ENCODE measurements at regions not wholly inside any gene's neighbourhood (a gene's known extent, or its start where the extent isn't known, plus 50 kb on each side); places are given as distances from the start of the nearest gene placed in this dataset.
"Not testable (repeated sequence)": the region's sequence is repeated elsewhere in the genome, so short reads cannot be mapped to it uniquely, and the experiment has no call there.

DNA sequence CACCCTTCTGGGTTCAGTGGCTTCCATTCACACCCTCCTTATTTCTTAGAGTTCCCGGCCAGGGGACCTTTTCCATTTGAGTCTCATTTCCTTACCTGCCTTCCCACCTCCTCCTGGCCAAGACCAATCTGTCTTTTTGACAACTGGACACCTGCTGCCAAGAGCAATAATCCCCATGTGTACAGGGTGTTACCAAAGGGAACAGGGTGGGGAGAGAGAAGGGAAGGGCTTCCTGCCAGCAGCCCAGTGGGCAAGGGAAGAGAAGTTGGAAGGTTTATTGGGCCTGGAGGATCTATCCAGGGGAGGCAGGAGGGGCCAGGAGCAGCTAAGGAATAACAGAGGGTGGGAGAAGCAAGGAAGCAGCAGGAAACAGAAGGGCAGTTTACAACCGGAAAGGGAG lies 346.2 kb downstream of the C12orf75 start:
- Histone ChIP-seq H3K27me3 (no peaks in the 10 kb centered on the region), H4K20me1 (no peaks in the 10 kb centered on the region), H3K9ac (no peak overlapping the region), H3K27ac (no peak overlapping the region), H3K36me3 (no peaks in the 10 kb centered on the region), H3K4me1 (no peaks in the 10 kb centered on the region), H3K4me2 (no peak overlapping the region), H3K9me3 (no peaks in the 10 kb centered on the region), H3K4me3 (no peak overlapping the region)
- no peak for TF ChIP-seq Cebpa-rat (IDR thresholded peaks at IDR 0.05)

DNA sequence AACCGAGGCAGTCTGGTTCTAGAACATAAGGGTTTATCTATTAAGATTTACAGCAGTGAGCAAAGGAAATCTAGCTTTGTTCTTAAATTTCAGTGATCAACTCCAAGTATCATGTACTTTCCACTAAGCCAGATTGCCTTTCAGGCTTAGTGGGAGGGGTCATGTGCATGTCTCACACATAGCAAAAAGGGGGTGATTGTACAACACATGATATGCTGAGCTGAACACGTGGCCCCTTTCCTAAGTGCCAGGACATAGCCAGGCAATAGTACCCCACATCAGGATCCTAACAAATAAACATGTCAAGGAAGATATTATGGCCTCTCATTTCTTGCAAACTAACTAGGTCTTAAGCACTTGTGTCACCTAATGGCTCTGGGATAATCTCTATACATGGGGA lies 347.2 kb downstream of the C12orf75 start:
- no peak for TF ChIP-seq Cebpa-rat (IDR thresholded peaks at IDR 0.05)
- Histone ChIP-seq H3K9me3 (no peaks in the 10 kb centered on the region), H3K36me3 (no peaks in the 10 kb centered on the region), H3K27ac (no peak overlapping the region), H4K20me1 (no peaks in the 10 kb centered on the region), H3K27me3 (no peaks in the 10 kb centered on the region), H3K4me3 (no peak overlapping the region), H3K9ac (no peak overlapping the region), H3K4me2 (no peak overlapping the region), H3K4me1 (no peaks in the 10 kb centered on the region)

DNA sequence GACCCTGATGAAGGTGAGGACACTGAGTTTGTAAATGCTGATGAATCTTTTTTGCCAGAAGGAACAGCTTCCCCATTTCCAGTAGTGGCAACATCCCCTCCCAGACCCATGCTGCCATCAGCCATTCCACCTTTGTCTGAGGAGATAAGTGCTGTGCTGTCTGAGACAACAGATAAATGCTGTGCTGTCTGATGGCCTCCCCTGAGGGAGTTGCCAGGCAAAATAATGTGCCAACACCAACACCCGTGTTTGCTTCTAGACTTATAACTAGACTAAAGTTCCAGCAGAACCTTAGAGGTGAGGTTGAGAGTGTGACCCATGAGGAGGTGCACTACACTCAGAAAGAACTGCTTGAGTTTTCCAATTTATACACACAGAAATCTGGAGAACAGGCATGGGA lies 349.5 kb downstream of the C12orf75 start:
- no peak overlapping the region for H3K9ac ChIP-seq
- H3K27me3 ChIP-seq: no peaks in the 10 kb centered on the region
- H3K36me3 ChIP-seq: no peaks in the 10 kb centered on the region
- TF ChIP-seq Cebpa-rat (IDR thresholded peaks at IDR 0.05): no peak
- no peak overlapping the region for H3K4me3 ChIP-seq
- no peaks in the 10 kb centered on the region for H4K20me1 ChIP-seq
- no peak overlapping the region for H3K27ac ChIP-seq
- 0 out of 2 replicates have a peak, but pooled peaks cover 4% of the 10 kb centered on the region for H3K9me3 ChIP-seq
- H3K4me1 ChIP-seq: no peaks in the 10 kb centered on the region
- H3K4me2 ChIP-seq: no peak overlapping the region

DNA sequence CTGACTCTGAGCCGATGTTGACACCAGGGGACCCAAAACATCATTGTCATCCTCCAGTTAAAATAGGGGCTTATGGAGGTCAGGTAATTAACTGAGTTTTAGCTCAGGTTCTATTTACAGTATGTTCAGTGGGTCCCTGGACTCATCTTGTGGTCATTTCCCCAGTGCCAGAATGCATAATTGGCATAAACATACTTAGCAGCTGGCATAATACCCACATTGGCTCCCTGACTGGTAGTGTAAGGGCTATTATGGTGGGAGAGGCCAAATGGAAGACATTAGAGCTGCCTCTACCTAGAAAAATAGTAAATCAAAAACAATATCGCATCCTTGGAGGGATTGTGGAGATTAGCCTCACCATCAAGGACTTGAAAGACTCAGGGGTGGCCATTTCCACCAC lies 350.9 kb downstream of the C12orf75 start:
- 0 out of 2 replicates have a peak, but pooled peaks cover 4% of the 10 kb centered on the region for H3K9me3 ChIP-seq
- no peaks in the 10 kb centered on the region for H4K20me1 ChIP-seq
- H3K27ac ChIP-seq: no peak overlapping the region
- TF ChIP-seq Cebpa-rat (IDR thresholded peaks at IDR 0.05): no peak
- no peaks in the 10 kb centered on the region for H3K27me3 ChIP-seq
- no peak overlapping the region for H3K4me2 ChIP-seq
- H3K4me3 ChIP-seq: no peak overlapping the region
- H3K36me3 ChIP-seq: no peaks in the 10 kb centered on the region
- H3K9ac ChIP-seq: no peak overlapping the region
- H3K4me1 ChIP-seq: no peaks in the 10 kb centered on the region

DNA sequence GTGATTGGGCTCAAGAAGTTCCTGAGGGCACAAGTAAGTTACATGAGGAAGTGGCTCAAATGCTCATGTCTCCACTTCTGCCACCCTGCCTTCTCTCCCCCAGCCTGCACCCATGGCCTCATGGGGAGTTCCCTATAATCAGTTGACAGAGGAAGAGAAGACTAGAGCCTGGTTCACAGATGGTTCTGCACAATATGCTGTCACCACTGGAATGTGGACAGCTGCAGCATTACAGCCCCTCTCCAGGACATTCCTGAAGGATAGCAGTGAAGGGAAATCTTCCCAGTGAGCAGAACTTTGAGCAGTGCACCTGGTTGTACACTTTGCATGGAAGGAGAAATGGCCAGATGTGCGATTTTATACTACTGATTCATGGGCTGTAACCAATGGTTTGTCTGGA lies 352.3 kb downstream of the C12orf75 start:
- not testable (repeated sequence) for H3K9ac ChIP-seq, H3K4me1 ChIP-seq, H4K20me1 ChIP-seq, H3K36me3 ChIP-seq, H3K4me2 ChIP-seq, H3K27me3 ChIP-seq, H3K27ac ChIP-seq, H3K9me3 ChIP-seq, H3K4me3 ChIP-seq

DNA sequence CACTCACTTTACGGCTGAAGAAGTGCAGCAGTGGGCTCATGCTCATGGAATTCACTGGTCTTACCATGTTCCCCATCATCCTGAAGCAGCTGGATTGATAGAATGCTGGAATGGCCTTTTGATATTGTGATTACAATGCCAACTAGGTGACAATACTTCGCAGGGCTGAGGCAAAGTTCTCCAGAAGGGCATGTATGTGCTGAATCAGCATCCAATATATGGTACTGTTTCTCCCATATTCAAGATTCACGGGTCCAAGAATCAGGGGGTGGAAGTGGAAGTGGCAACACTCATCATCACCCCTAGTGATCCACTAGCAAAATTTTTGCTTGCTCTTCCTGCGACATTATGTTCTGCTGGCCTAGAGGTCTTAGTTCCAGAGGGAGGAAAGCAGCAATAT lies 353.3 kb downstream of the C12orf75 start:
- H3K4me3 ChIP-seq, H3K4me2 ChIP-seq, H3K9ac ChIP-seq, H3K36me3 ChIP-seq, H4K20me1 ChIP-seq, H3K27me3 ChIP-seq, H3K27ac ChIP-seq, H3K9me3 ChIP-seq, H3K4me1 ChIP-seq: not testable (repeated sequence)

DNA sequence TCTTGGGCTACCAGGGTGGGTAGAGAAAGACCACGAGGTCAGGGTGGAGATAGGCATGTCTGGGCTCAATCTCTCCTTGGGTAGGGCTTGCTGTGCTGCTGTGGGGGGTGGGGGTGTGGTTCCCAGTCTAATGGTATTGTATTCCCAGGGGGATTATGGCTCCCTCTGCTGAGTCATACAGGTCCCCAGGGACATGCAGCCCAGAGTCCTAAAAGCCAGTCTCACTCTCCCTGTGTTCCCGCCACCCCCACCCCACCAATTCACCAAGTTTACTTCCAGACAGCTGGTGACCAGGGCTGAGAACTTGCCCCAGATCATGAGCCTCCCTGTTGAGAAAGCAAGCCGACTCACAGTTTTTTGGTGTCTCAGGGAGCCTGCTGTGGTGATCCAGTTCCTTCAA lies 367.6 kb downstream of the C12orf75 start:
- Histone ChIP-seq H3K4me2 (no peak overlapping the region), H3K4me3 (no peak overlapping the region), H3K9ac (no peak overlapping the region), H3K27me3 (no peaks in the 10 kb centered on the region), H3K9me3 (peaks cover 21% of the 10 kb centered on the region), H4K20me1 (no peaks in the 10 kb centered on the region), H3K4me1 (no peaks in the 10 kb centered on the region), H3K36me3 (no peaks in the 10 kb centered on the region), H3K27ac (no peak overlapping the region)
- no peak for TF ChIP-seq Cebpa-rat (IDR thresholded peaks at IDR 0.05)

DNA sequence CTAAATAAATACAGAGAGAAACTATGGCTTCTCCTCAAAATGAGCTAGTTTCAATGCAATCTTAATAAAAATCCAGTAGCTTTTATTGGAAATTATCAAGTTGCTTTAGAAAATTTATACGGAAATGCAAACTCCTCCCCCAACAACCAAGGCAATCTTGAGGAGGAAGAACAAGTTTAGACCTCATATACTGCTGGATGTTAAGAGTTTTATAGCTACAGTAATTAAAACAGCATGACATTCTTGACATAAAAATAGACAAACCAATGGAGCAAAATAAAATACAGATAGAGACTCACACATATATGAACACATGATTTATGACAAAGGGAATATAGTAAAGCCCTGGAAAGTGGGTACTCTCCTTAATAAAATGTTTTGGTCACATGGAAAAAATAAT lies 368.7 kb downstream of the C12orf75 start:
- no peak for TF ChIP-seq Cebpa-rat (IDR thresholded peaks at IDR 0.05)
- Histone ChIP-seq H3K4me2 (no peak overlapping the region), H3K36me3 (no peaks in the 10 kb centered on the region), H4K20me1 (no peaks in the 10 kb centered on the region), H3K9me3 (peaks cover 21% of the 10 kb centered on the region), H3K4me1 (no peaks in the 10 kb centered on the region), H3K4me3 (no peak overlapping the region), H3K27ac (no peak overlapping the region), H3K9ac (no peak overlapping the region), H3K27me3 (no peaks in the 10 kb centered on the region)

DNA sequence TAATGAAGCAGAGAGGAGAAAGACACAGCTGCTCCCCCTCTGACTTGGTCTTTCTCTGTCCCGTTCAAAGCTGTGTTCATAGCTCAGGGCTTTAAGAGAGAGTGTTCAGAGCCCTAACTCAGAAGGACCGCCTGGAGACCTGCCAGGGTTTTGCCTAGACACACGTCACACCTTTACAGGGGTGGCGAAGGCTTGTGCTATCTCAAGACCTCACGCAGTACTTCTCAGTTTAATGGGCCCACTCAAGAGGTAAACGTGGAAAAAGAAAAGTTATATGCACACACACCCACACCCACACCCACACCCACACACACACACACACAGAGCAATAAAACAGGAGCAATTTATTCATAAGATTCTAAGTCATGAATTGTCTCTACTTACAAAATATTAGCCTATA lies 374.3 kb downstream of the C12orf75 start:
- no peaks in the 10 kb centered on the region for H4K20me1 ChIP-seq
- no peak overlapping the region for H3K4me2 ChIP-seq
- H3K9ac ChIP-seq: no peak overlapping the region
- no peaks in the 10 kb centered on the region for H3K27me3 ChIP-seq
- H3K4me3 ChIP-seq: no peak overlapping the region
- no peaks in the 10 kb centered on the region for H3K4me1 ChIP-seq
- no peaks in the 10 kb centered on the region for H3K9me3 ChIP-seq
- TF ChIP-seq Cebpa-rat (IDR thresholded peaks at IDR 0.05): no peak
- H3K27ac ChIP-seq: no peak overlapping the region
- H3K36me3 ChIP-seq: no peaks in the 10 kb centered on the region

DNA sequence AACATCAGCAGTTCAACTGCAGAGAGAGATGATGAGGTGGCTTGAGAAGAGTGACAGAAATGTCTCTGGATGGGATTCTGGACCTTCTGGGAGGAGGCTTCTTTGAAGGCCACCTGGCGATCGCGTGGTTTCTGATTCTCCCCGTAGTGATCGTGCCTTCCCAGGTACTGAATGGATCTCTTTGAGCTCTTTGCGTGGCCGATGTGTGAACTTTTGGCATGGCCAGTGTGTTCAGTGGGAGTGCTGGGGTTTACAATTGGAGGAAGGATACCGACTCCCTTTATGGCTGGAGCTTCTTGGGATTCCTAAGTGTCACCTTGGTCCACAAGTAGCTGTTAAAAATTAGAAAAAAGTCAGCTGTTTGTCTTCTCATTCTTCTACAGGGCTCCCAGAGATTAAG lies 374.7 kb downstream of the C12orf75 start:
- H3K36me3 ChIP-seq: no peaks in the 10 kb centered on the region
- no peaks in the 10 kb centered on the region for H4K20me1 ChIP-seq
- H3K27ac ChIP-seq: no peak overlapping the region
- no peaks in the 10 kb centered on the region for H3K4me1 ChIP-seq
- no peak overlapping the region for H3K9ac ChIP-seq
- H3K4me2 ChIP-seq: no peak overlapping the region
- no peaks in the 10 kb centered on the region for H3K27me3 ChIP-seq
- H3K4me3 ChIP-seq: no peak overlapping the region
- no peak for TF ChIP-seq Cebpa-rat (IDR thresholded peaks at IDR 0.05)
- H3K9me3 ChIP-seq: no peaks in the 10 kb centered on the region

DNA sequence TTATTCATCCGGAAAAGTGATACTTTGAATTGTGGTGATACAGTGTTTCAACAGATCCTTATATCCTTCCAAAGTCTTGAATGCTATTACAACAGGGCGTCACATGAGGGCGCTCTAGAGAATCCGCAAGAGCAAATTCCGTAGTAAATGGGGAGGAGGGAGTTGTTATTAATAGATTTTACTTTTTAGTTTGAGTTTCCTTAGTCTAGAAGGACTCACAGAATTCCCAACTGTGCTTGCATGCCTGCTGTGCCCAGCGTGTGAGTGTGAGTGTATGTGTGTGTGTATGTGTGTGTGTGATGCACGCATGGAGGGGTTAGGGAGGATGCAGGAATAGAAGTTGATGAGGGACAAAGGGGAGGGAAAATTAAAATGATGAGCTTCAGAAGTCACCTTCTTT lies 375.3 kb downstream of the C12orf75 start:
- H4K20me1 ChIP-seq: no peaks in the 10 kb centered on the region
- no peak overlapping the region for H3K4me3 ChIP-seq
- no peak overlapping the region for H3K9ac ChIP-seq
- H3K9me3 ChIP-seq: no peaks in the 10 kb centered on the region
- H3K4me1 ChIP-seq: no peaks in the 10 kb centered on the region
- no peak overlapping the region for H3K27ac ChIP-seq
- no peak for TF ChIP-seq Cebpa-rat (IDR thresholded peaks at IDR 0.05)
- no peak overlapping the region for H3K4me2 ChIP-seq
- no peaks in the 10 kb centered on the region for H3K27me3 ChIP-seq
- H3K36me3 ChIP-seq: no peaks in the 10 kb centered on the region
